GM18951 (cell line): ENCODE measurements at regions not wholly inside any gene's neighbourhood (a gene's known extent, or its start where the extent isn't known, plus 50 kb on each side); places are given as distances from the start of the nearest gene placed in this dataset.
"Not testable (repeated sequence)": the region's sequence is repeated elsewhere in the genome, so short reads cannot be mapped to it uniquely, and the experiment has no call there.

Experiments
- POLR2A ChIP-seq: IDR thresholded peaks from 4 replicates; pipeline ENCODE4 v1.6.1; 2011; ENCODE audit warnings: mild to moderate bottlenecking; ENCODE audit not compliant: insufficient read length, insufficient read depth; ENCODE audit errors: extremely low read depth
- in situ Hi-C: fragments of 300-500 bp; cut with MboI; formaldehyde crosslinking; loops from one replicate; pipeline ENCODE4 v1.12.0; 2022; ENCODE audit warnings: low sequenced_read_pairs, mixed read lengths, inconsistent platforms; ENCODE audit not compliant: unreplicated experiment

GRCh38 chr22:34834059-34834458 lies 231.9 kb upstream of the ISX start:
- in situ Hi-C loops = no loop called here
- no peak for TF ChIP-seq POLR2A

GRCh38 chr22:34834541-34834940 lies 231.4 kb upstream of the ISX start:
- in situ Hi-C loops = not testable (repeated sequence)

- no peak for TF ChIP-seq POLR2A
- in situ Hi-C loops = no loop called here
Observed at GRCh38 chr22:34841331-34841771, 224.6 kb upstream of the ISX start.

- TF ChIP-seq POLR2A = no peak
Observed at GRCh38 chr22:34841911-34842310, 224.0 kb upstream of the ISX start.

GRCh38 chr22:34842630-34843029 lies 223.3 kb upstream of the ISX start:
- no peak for TF ChIP-seq POLR2A

More at GRCh38 chr22:34841911-34842310, 224.0 kb upstream of the ISX start:
- in situ Hi-C loops = no loop called here

GRCh38 chr22:34843743-34844142 lies 222.2 kb upstream of the ISX start:
- in situ Hi-C loops = not testable (repeated sequence)

More at GRCh38 chr22:34842630-34843029, 223.3 kb upstream of the ISX start:
- in situ Hi-C loops = no loop called here

GRCh38 chr22:34845391-34845790 lies 220.6 kb upstream of the ISX start:
- in situ Hi-C loops = no loop called here
- TF ChIP-seq POLR2A = no peak

- in situ Hi-C loops = no loop called here
- TF ChIP-seq POLR2A = no peak
Observed at GRCh38 chr22:34847072-34847471, 218.9 kb upstream of the ISX start.

- TF ChIP-seq POLR2A = no peak
- in situ Hi-C loops = no loop called here
Observed at GRCh38 chr22:34849965-34850364, 216.0 kb upstream of the ISX start.

GRCh38 chr22:34851918-34852662 lies 213.9 kb upstream of the ISX start:
- TF ChIP-seq POLR2A = no peak
- in situ Hi-C loops = no loop called here

GRCh38 chr22:34855471-34855870 lies 210.5 kb upstream of the ISX start:
- in situ Hi-C loops = no loop called here
- TF ChIP-seq POLR2A = no peak

- in situ Hi-C loops = no loop called here
- no peak for TF ChIP-seq POLR2A
Observed at GRCh38 chr22:34858066-34858465, 207.9 kb upstream of the ISX start.

- in situ Hi-C loops = no loop called here
- no peak for TF ChIP-seq POLR2A
Observed at GRCh38 chr22:34861787-34862186, 204.2 kb upstream of the ISX start.

GRCh38 chr22:34866081-34866480 lies 199.9 kb upstream of the ISX start:
- in situ Hi-C loops = no loop called here
- no peak for TF ChIP-seq POLR2A

GRCh38 chr22:34866495-34867131 lies 199.3 kb upstream of the ISX start:
- TF ChIP-seq POLR2A = no peak
- in situ Hi-C loops = no loop called here

GRCh38 chr22:34877506-34877905 lies 188.5 kb upstream of the ISX start:
- TF ChIP-seq POLR2A = no peak
- in situ Hi-C loops = no loop called here
